PC-3 (cell line): ENCODE measurements at regions not wholly inside any gene's neighbourhood (a gene's known extent, or its start where the extent isn't known, plus 50 kb on each side); places are given as distances from the start of the nearest gene placed in this dataset.
A peak's percentile ranks its signal among the peaks of the same experiment; 100 is the strongest.

Source experiments
- ATAC-seq: fragments of 200-7000 bp; cut with Tn5 transposase; 2 replicates; pipeline ENCODE4 v1.9.1; 2020; ENCODE audit warnings: mild to moderate bottlenecking, moderate library complexity
- BruUV-seq: library from RNA; stranded (reverse); fragments of 400-500 nt; replicated peaks from 2 replicates; lab custom pipeline; 2021; lab: Mats Ljungman, UMichigan
- CTCF ChIA-PET: fragments of 300-600 bp; sonication (Branson Sonifier 250); formaldehyde crosslinking; loops from one replicate; lab custom pipeline; 2022; ENCODE audit warnings: antibody characterized with exemption; lab: Charles Lee
- POLR2A ChIA-PET: fragments of 300-600 bp; sonication (Branson Sonifier 250); formaldehyde crosslinking; loops from one replicate; lab custom pipeline; 2022; ENCODE audit warnings: antibody characterized with exemption; ENCODE audit not compliant: unreplicated experiment; lab: Charles Lee
- DNase-seq: peaks from one replicate; pipeline ENCODE4 v3.0.0-alpha.2; 2015
- H2AFZ ChIP-seq: fragments of 300-600 bp; sonication (generic); 2 replicates; pipeline ENCODE4 v1.6.0; 2016; ENCODE audit warnings: antibody characterized with exemption, low read length
- H3F3A ChIP-seq: fragments of 300-600 bp; sonication (generic); one replicate; pipeline ENCODE4 v1.6.0; 2017; ENCODE audit warnings: antibody characterized with exemption, low read length, control low read depth, mild to moderate bottlenecking; ENCODE audit not compliant: unreplicated experiment
- H3K27ac ChIP-seq: fragments of 300-600 bp; sonication (generic); 2 replicates; pipeline ENCODE4 v1.5.1; 2016; ENCODE audit warnings: mild to moderate bottlenecking, low read length
- H3K27me3 ChIP-seq: fragments of 300-600 bp; sonication (generic); 2 replicates; pipeline ENCODE4 v1.6.1; 2016; ENCODE audit warnings: low read length, mixed read lengths
- H3K36me3 ChIP-seq: fragments of 300-600 bp; sonication (generic); 2 replicates; pipeline ENCODE4 v1.6.1; 2016; ENCODE audit warnings: low read depth, mixed run types, low read length, mixed read lengths
- H3K4me1 ChIP-seq: fragments of 300-600 bp; sonication (generic); 2 replicates; pipeline ENCODE4 v1.5.1; 2016; ENCODE audit warnings: low read length; ENCODE audit not compliant: insufficient read depth
- H3K4me2 ChIP-seq: fragments of 300-600 bp; sonication (generic); 2 replicates; pipeline ENCODE4 v1.6.0; 2016; ENCODE audit warnings: low read length
- H3K4me3 ChIP-seq: fragments of 300-600 bp; sonication (generic); 2 replicates; pipeline ENCODE4 v1.5.1; 2016; ENCODE audit warnings: mild to moderate bottlenecking, low read length, mixed read lengths
- H3K79me2 ChIP-seq: fragments of 300-600 bp; sonication (generic); 2 replicates; pipeline ENCODE4 v1.6.1; 2017; ENCODE audit warnings: low read length, mixed read lengths
- H3K9ac ChIP-seq: fragments of 300-600 bp; sonication (generic); 2 replicates; pipeline ENCODE4 v1.6.0; 2016; ENCODE audit warnings: mild to moderate bottlenecking, low read length
- H3K9me2 ChIP-seq: fragments of 300-600 bp; sonication (generic); replicated peaks from 2 replicates; pipeline ENCODE4 v1.6.1; 2016; ENCODE audit warnings: mixed run types, low read length, mixed read lengths
- H3K9me3 ChIP-seq: fragments of 300-600 bp; sonication (generic); 2 replicates; pipeline ENCODE4 v1.6.1; 2016; ENCODE audit warnings: low read length, mixed read lengths
- H4K20me1 ChIP-seq: fragments of 300-600 bp; sonication (generic); 2 replicates; pipeline ENCODE4 v1.6.1; 2016; ENCODE audit warnings: low read length, mixed read lengths
- EZH2 ChIP-seq: fragments of 300-600 bp; sonication (generic); IDR thresholded peaks from one replicate; pipeline ENCODE4 v1.6.1; 2017; ENCODE audit warnings: antibody characterized with exemption, mild to moderate bottlenecking, low read length; ENCODE audit not compliant: unreplicated experiment
- EZH2phosphoT487 ChIP-seq: fragments of 300-600 bp; sonication (generic); IDR thresholded peaks from 2 replicates; pipeline ENCODE4 v1.6.1; 2018; ENCODE audit warnings: mild to moderate bottlenecking, antibody characterized with exemption, low read length, borderline replicate concordance
- intact Hi-C: fragments of 100-400 bp; cut with micrococcal nuclease; formaldehyde crosslinking; loops from 2 replicates; pipeline ENCODE4 v1.9.0; 2023
- TF ChIP-seq, protein P1 (sequence below): fragments of 300-600 bp; sonication (generic); conservative IDR thresholded peaks from 2 replicates; pipeline ENCODE4 v1.5.1; 2017; ENCODE audit warnings: antibody characterized with exemption, low read depth, mild to moderate bottlenecking, low read length

DNA sequence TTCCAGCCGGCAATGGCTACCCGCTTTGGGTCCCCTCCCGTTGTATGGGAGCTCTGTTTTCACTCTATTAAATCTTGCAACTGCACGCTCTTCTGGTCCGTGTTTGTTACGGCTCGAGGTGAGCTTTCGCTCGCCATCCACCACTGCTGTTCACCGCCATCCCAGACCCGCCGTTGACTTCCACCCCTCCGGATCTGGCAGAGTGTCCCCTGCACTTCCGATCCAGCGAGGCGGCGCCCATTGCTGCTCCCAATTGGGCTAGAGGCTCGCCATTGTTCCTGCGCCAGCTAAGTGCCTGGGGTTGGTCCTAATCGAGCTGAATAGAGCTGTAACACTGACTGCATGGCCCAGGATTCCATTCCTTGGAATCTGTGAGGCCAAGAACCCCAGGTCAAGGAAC, 359.9 kb downstream of the CTTN start:
- no peak overlapping the region for H3K4me2 ChIP-seq
- ChIA-PET CTCF (no interaction called here), POLR2A (no interaction called here)
- intact Hi-C loops, result no loop called here
- H3K4me3 ChIP-seq, result no peak overlapping the region
- H3K36me3 ChIP-seq, result no peaks in the 10 kb centered on the region
- H3K4me1 ChIP-seq, result peaks cover 19% of the 10 kb centered on the region
- DNase-seq (no peak), ATAC-seq (no peak)
- no peaks in the 10 kb centered on the region for H3F3A ChIP-seq
- H3K79me2 ChIP-seq, result no peaks in the 10 kb centered on the region
- no peak overlapping the region for H3K27ac ChIP-seq
- no peak overlapping the region for H3K9ac ChIP-seq
- H4K20me1 ChIP-seq, result no peaks in the 10 kb centered on the region
- BruUV-seq, result no TSS peak
- no peak overlapping the region for H2AFZ ChIP-seq
- H3K9me3 ChIP-seq, result no peaks in the 10 kb centered on the region
- TF ChIP-seq EZH2phosphoT487 (no peak), EZH2 (no peak)
- TF ChIP-seq, protein P1, sequence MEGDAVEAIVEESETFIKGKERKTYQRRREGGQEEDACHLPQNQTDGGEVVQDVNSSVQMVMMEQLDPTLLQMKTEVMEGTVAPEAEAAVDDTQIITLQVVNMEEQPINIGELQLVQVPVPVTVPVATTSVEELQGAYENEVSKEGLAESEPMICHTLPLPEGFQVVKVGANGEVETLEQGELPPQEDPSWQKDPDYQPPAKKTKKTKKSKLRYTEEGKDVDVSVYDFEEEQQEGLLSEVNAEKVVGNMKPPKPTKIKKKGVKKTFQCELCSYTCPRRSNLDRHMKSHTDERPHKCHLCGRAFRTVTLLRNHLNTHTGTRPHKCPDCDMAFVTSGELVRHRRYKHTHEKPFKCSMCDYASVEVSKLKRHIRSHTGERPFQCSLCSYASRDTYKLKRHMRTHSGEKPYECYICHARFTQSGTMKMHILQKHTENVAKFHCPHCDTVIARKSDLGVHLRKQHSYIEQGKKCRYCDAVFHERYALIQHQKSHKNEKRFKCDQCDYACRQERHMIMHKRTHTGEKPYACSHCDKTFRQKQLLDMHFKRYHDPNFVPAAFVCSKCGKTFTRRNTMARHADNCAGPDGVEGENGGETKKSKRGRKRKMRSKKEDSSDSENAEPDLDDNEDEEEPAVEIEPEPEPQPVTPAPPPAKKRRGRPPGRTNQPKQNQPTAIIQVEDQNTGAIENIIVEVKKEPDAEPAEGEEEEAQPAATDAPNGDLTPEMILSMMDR, result no peak
- H3K27me3 ChIP-seq, result no peaks in the 10 kb centered on the region
- H3K9me2 ChIP-seq, result no peaks in the 10 kb centered on the region

DNA sequence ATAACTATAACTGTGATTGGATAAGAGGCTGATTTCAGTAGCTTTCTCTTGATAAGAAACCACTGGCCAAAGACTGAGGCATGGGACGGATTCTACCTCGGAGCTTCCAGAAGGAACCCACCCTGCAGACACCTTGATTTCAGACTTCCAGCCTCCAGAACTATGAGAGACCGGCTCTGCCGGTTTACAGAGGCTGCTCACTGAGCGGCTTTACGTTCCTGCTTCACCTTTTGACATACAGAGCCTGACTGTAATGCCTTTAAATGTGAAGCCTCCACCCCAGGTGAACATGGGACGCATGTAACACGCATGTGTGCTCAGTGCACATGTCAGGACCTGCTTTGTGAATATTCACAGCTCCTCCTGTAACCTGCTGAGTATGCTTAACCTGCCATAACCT, 361.5 kb downstream of the CTTN start:
- Histone ChIP-seq H3K4me3 (no peak overlapping the region), H4K20me1 (no peaks in the 10 kb centered on the region), H3K9me2 (no peaks in the 10 kb centered on the region), H3K9ac (no peak overlapping the region), H3K4me2 (no peak overlapping the region), H2AFZ (no peak overlapping the region), H3K36me3 (no peaks in the 10 kb centered on the region), H3K9me3 (no peaks in the 10 kb centered on the region), H3K4me1 (peaks cover 24% of the 10 kb centered on the region), H3F3A (no peaks in the 10 kb centered on the region), H3K79me2 (no peaks in the 10 kb centered on the region), H3K27ac (no peak overlapping the region), H3K27me3 (no peaks in the 10 kb centered on the region)
- ATAC-seq (no peak), DNase-seq (no peak)
- BruUV-seq, result no TSS peak
- CTCF ChIA-PET, result no interaction called here
- no peak for TF ChIP-seq EZH2
- TF ChIP-seq EZH2phosphoT487, result no peak
- TF ChIP-seq, protein P1, result no peak
- intact Hi-C loops, result no loop called here
- POLR2A ChIA-PET, result no interaction called here

DNA sequence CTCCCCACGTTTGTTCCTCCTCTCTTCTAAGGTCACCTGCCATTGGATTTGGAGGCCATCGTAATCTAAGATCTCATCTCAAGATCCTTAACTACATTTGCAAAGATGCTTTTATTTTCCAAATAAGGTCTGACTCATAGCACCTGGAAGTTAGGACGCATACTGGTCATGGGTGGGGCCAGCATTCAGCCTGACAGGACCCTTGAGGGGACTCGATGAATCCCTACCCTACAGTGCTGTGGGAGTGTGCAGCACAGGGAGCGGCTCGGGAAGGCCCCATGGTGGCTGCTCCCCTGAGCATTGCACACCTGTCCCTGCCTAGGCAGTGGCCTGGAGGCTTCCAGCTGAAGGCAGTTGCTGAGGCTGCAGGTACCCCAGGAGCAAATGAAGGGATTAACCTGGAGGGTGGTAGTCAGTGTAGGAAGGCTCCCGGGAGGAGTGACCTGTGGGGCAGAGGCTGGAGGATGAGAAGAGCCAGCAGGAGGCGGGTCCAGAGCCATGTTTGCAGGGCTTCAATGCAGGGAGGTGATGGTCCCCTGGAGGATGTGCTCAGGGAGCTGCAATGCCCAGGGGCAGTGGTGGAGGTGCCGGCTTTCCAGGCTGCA, 362.2 kb downstream of the CTTN start:
- DNase-seq, result peak; percentile 71
- H3K9me3 ChIP-seq, result no peaks in the 10 kb centered on the region
- H3K4me2 ChIP-seq, result no peak overlapping the region; the same call in 1 of the 2 replicates
- H2AFZ ChIP-seq, result no peak overlapping the region
- H3F3A ChIP-seq, result no peaks in the 10 kb centered on the region
- no peak overlapping the region for H3K9ac ChIP-seq
- H3K36me3 ChIP-seq, result no peaks in the 10 kb centered on the region
- no peak overlapping the region for H3K4me3 ChIP-seq
- no peaks in the 10 kb centered on the region for H3K79me2 ChIP-seq
- no peaks in the 10 kb centered on the region for H3K9me2 ChIP-seq
- TF ChIP-seq EZH2, result no peak
- TF ChIP-seq EZH2phosphoT487, result no peak
- TF ChIP-seq, protein P1, result no peak
- peak; percentile 8 for ATAC-seq
- H3K27ac ChIP-seq, result no peak overlapping the region
- CTCF ChIA-PET, result no interaction called here
- peaks cover 24% of the 10 kb centered on the region for H3K4me1 ChIP-seq
- H3K27me3 ChIP-seq, result no peaks in the 10 kb centered on the region
- H4K20me1 ChIP-seq, result no peaks in the 10 kb centered on the region
- BruUV-seq, result no TSS peak
- POLR2A ChIA-PET, result no interaction called here
- intact Hi-C loops, result no loop called here
